Lower leg skin (tissue), 3 donors: ENCODE measurements at regions not wholly inside any gene's neighbourhood (a gene's known extent, or its start where the extent isn't known, plus 50 kb on each side); places are given as distances from the start of the nearest gene placed in this dataset.

Source experiments
- CTCF ChIP-seq, 3 donors: fragments of 450-650 bp; IDR thresholded peaks; one replicate each; pipeline ENCODE4 v1.5.1; 2016; ENCODE audit warnings: antibody characterized with exemption in 3 of 3, mild to moderate bottlenecking in 3 of 3, moderate library complexity in 2 of 3
- POLR2A ChIP-seq, 2 donors: fragments of 450-650 bp; IDR thresholded peaks; one replicate each; pipeline ENCODE4 v1.6.1; 2016 to 2017; ENCODE audit warnings: antibody characterized with exemption in 2 of 2, mild to moderate bottlenecking in 1 of 2, moderate library complexity in 1 of 2

GRCh38 chr1:30650968-30651320, 72.4 kb downstream of the MATN1 start:
- TF ChIP-seq CTCF (IDR thresholded peaks at IDR 0.05): no peak
- TF ChIP-seq POLR2A (IDR thresholded peaks at IDR 0.05): no peak
